H9 (cell line): ENCODE measurements at regions not wholly inside any gene's neighbourhood (a gene's known extent, or its start where the extent isn't known, plus 50 kb on each side); places are given as distances from the start of the nearest gene placed in this dataset.

Experiments
- DNase-seq: peaks from one replicate; pipeline ENCODE4 v3.0.0-alpha.2; 2017
- H2AFZ ChIP-seq: one replicate; pipeline ENCODE4 v1.6.1; 2013; ENCODE audit warnings: mild to moderate bottlenecking, low read length, control low read depth, moderate library complexity
- H2AK5ac ChIP-seq: 2 replicates; pipeline ENCODE4 v1.6.1; 2013; ENCODE audit warnings: low read length, control low read depth, mixed read lengths; ENCODE audit not compliant: insufficient read length
- H2BK120ac ChIP-seq: one replicate; pipeline ENCODE4 v1.6.1; 2013; ENCODE audit warnings: low read depth, mild to moderate bottlenecking, low read length, control low read depth, inconsistent platforms; ENCODE audit not compliant: poor library complexity, severe bottlenecking
- H2BK12ac ChIP-seq: 2 replicates; pipeline ENCODE4 v1.6.1; 2013; ENCODE audit warnings: low read length, control low read depth, mixed read lengths, low read depth; ENCODE audit not compliant: insufficient read length
- H2BK15ac ChIP-seq: 2 replicates; pipeline ENCODE4 v1.6.1; 2013; ENCODE audit warnings: low read depth, low read length, control low read depth
- H2BK20ac ChIP-seq: one replicate; pipeline ENCODE4 v1.6.1; 2013; ENCODE audit warnings: low read depth, mild to moderate bottlenecking, low read length, control low read depth, inconsistent platforms; ENCODE audit not compliant: poor library complexity, severe bottlenecking
- H2BK5ac ChIP-seq: 2 replicates; pipeline ENCODE4 v1.6.1; 2013; ENCODE audit warnings: low read length, control low read depth, mixed read lengths; ENCODE audit not compliant: insufficient read length
- H3K14ac ChIP-seq: 2 replicates; pipeline ENCODE4 v1.6.1; 2013; ENCODE audit warnings: low read length, control low read depth; ENCODE audit not compliant: insufficient read depth
- H3K18ac ChIP-seq: 2 replicates; pipeline ENCODE4 v1.6.1; 2013; ENCODE audit warnings: low read depth, mild to moderate bottlenecking, mixed read lengths, low read length, control low read depth; ENCODE audit not compliant: insufficient read length
- H3K23ac ChIP-seq: 2 replicates; pipeline ENCODE4 v1.6.1; 2013; ENCODE audit warnings: low read length, control low read depth, mixed read lengths, low read depth; ENCODE audit not compliant: insufficient read length
- H3K23me2 ChIP-seq: 2 replicates; pipeline ENCODE4 v1.6.1; 2013; ENCODE audit warnings: low read depth, mild to moderate bottlenecking, mixed read lengths, low read length, control low read depth; ENCODE audit not compliant: insufficient read length, poor library complexity, severe bottlenecking
- H3K27ac ChIP-seq: 2 replicates; pipeline ENCODE4 v1.5.1; 2013; ENCODE audit warnings: low read length, control low read depth, mixed read lengths, low read depth; ENCODE audit not compliant: insufficient read length
- H3K27me3 ChIP-seq: 2 replicates; pipeline ENCODE4 v1.6.1; 2013; ENCODE audit warnings: low read length, control low read depth, inconsistent platforms; ENCODE audit not compliant: insufficient read depth
- H3K4ac ChIP-seq: 2 replicates; pipeline ENCODE4 v1.6.1; 2013; ENCODE audit warnings: low read depth, mild to moderate bottlenecking, control low read depth, inconsistent platforms, low read length, moderate library complexity
- H3K4me1 ChIP-seq: 2 replicates; pipeline ENCODE4 v1.6.1; 2013; ENCODE audit warnings: low read length, control low read depth, inconsistent platforms; ENCODE audit not compliant: insufficient read depth
- H3K4me2 ChIP-seq: 2 replicates; pipeline ENCODE4 v1.6.1; 2013; ENCODE audit warnings: low read length, control low read depth, mixed read lengths; ENCODE audit not compliant: insufficient read length, insufficient read depth
- H3K56ac ChIP-seq: 2 replicates; pipeline ENCODE4 v1.6.1; 2013; ENCODE audit warnings: low read depth, mild to moderate bottlenecking, mixed read lengths, low read length, control low read depth; ENCODE audit not compliant: insufficient read length
- H3K79me1 ChIP-seq: 2 replicates; pipeline ENCODE4 v1.6.1; 2013; ENCODE audit warnings: low read depth, mild to moderate bottlenecking, moderate library complexity, low read length, control low read depth, inconsistent platforms; ENCODE audit not compliant: insufficient read depth, poor library complexity, severe bottlenecking
- H3K79me2 ChIP-seq: 2 replicates; pipeline ENCODE4 v1.6.1; 2013; ENCODE audit warnings: low read length, control low read depth, inconsistent platforms; ENCODE audit not compliant: insufficient read depth
- H3K9ac ChIP-seq: 2 replicates; pipeline ENCODE4 v1.6.1; 2013; ENCODE audit warnings: low read length, control low read depth, mixed read lengths; ENCODE audit not compliant: insufficient read length; ENCODE audit errors: extremely low read depth
- H3K9me3 ChIP-seq: one replicate; pipeline ENCODE4 v1.6.1; 2013; ENCODE audit warnings: low read depth, low read length, inconsistent platforms; ENCODE audit not compliant: control insufficient read depth
- H3T11ph ChIP-seq: one replicate; pipeline ENCODE4 v1.6.1; 2013; ENCODE audit warnings: mild to moderate bottlenecking, low read length, control low read depth, inconsistent platforms
- H4K20me1 ChIP-seq: one replicate; pipeline ENCODE4 v1.6.1; 2013; ENCODE audit not compliant: control insufficient read depth, insufficient read length, insufficient read depth
- H4K5ac ChIP-seq: 2 replicates; pipeline ENCODE4 v1.6.1; 2013; ENCODE audit warnings: low read depth, mild to moderate bottlenecking, mixed read lengths, low read length, control low read depth; ENCODE audit not compliant: insufficient read length
- H4K8ac ChIP-seq: replicated peaks from 2 replicates; pipeline ENCODE4 v1.6.1; 2013; ENCODE audit warnings: low read length, control low read depth, mixed read lengths, low read depth; ENCODE audit not compliant: insufficient read length
- H4K91ac ChIP-seq: 2 replicates; pipeline ENCODE4 v1.6.1; 2013; ENCODE audit warnings: low read depth, mild to moderate bottlenecking, moderate library complexity, mixed read lengths, low read length, control low read depth; ENCODE audit not compliant: insufficient read length
- H3K27ac Mint-ChIP-seq, 3 experiments: 2 replicates in 2 of 3; 3 replicates in 1 of 3; pipeline ENCODE4 v1.8.0; 2020 to 2021; ENCODE audit warnings: mixed read lengths in 3 of 3, mild to moderate bottlenecking in 1 of 3, moderate library complexity in 1 of 3
- H3K27me3 Mint-ChIP-seq: 2 replicates; pipeline ENCODE4 v1.8.0; 2021; ENCODE audit warnings: low read depth, mild to moderate bottlenecking, moderate library complexity, mixed read lengths
- H3K36me3 Mint-ChIP-seq, 3 experiments: 2 replicates in 2 of 3; 3 replicates in 1 of 3; pipeline ENCODE4 v1.8.0; 2020 to 2021; ENCODE audit warnings: low read depth in 3 of 3, mixed read lengths in 3 of 3; ENCODE audit not compliant: insufficient read depth in 1 of 3
- H3K4me1 Mint-ChIP-seq, 2 experiments: 2 replicates each; pipeline ENCODE4 v1.8.0; 2020; ENCODE audit warnings: mixed read lengths in 2 of 2
- H3K4me3 Mint-ChIP-seq, 2 experiments: 2 replicates in 1 of 2; 3 replicates in 1 of 2; pipeline ENCODE4 v1.8.0; 2020 to 2021; ENCODE audit warnings: mild to moderate bottlenecking in 2 of 2, mixed read lengths in 2 of 2, moderate library complexity in 1 of 2
- H3K9me3 Mint-ChIP-seq, 2 experiments: 2 replicates in 1 of 2; 3 replicates in 1 of 2; pipeline ENCODE4 v1.8.0; 2020; ENCODE audit warnings: mild to moderate bottlenecking in 2 of 2, mixed read lengths in 2 of 2, moderate library complexity in 1 of 2
- CTCF ChIP-seq: fragments of 200-600 bp; sonication (generic); conservative IDR thresholded peaks from 3 replicates; pipeline ENCODE4 v1.8.0; 2021; ENCODE audit warnings: antibody characterized with exemption, mild to moderate bottlenecking
- WGBS: extraction: QIAGEN DNeasy Blood & Tissue Kit; methylation state at CpG from one replicate; pipeline ENCODE4 v1.1.7; 2013; ENCODE audit warnings: missing lambda C conversion rate, low lambda C conversion rate, mixed read lengths; ENCODE audit not compliant: insufficient read length; ENCODE audit errors: extremely low coverage; 5-methylcytosine and 5-hydroxymethylcytosine counted together

GRCh38 chr22:48078825-48079224 is 1316.4 kb downstream of the TBC1D22A start:
- H2BK15ac ChIP-seq, result no peak overlapping the region
- H3K9ac ChIP-seq, result no peak overlapping the region
- no peak overlapping the region for H3K18ac ChIP-seq
- no peak overlapping the region for H4K8ac ChIP-seq
- H2AFZ ChIP-seq, result no peak overlapping the region
- no peak overlapping the region for H4K91ac ChIP-seq
- H2AK5ac ChIP-seq, result no peak overlapping the region
- H3K4me3 Mint-ChIP-seq, result no peak overlapping the region
- H3K4me2 ChIP-seq, result no peak overlapping the region
- no peak overlapping the region for H2BK5ac ChIP-seq
- H3K23me2 ChIP-seq, result no peaks in the 10 kb centered on the region
- no peaks in the 10 kb centered on the region for H3K27me3 ChIP-seq
- peaks cover 26 to 38% of the 10 kb centered on the region in 2 experiments for H3K4me1 Mint-ChIP-seq
- H3T11ph ChIP-seq, result no peak overlapping the region
- no peaks in the 10 kb centered on the region for H3K4me1 ChIP-seq
- DNase-seq, result no peak
- H2BK20ac ChIP-seq, result no peak overlapping the region
- no peak overlapping the region for H3K27ac Mint-ChIP-seq
- no peak overlapping the region for H2BK12ac ChIP-seq
- no peak overlapping the region for H3K56ac ChIP-seq
- H3K9me3 Mint-ChIP-seq, result peaks cover 12 to 15% of the 10 kb centered on the region in 2 experiments
- H3K36me3 Mint-ChIP-seq, result peaks cover 2 to 21% (median 10%) of the 10 kb centered on the region in 3 experiments; a peak in 6 of 7 replicates
- H4K5ac ChIP-seq, result no peak overlapping the region
- no CpG with 5 or more reads among the region's 5 CpGs for WGBS
- H3K9me3 ChIP-seq, result no peaks in the 10 kb centered on the region
- H3K4ac ChIP-seq, result no peak overlapping the region
- H3K79me2 ChIP-seq, result no peaks in the 10 kb centered on the region
- no peak overlapping the region for H3K27ac ChIP-seq
- no peak overlapping the region for H3K23ac ChIP-seq
- no peak overlapping the region for H2BK120ac ChIP-seq
- peaks cover 24% of the 10 kb centered on the region for H3K27me3 Mint-ChIP-seq
- H4K20me1 ChIP-seq, result no peaks in the 10 kb centered on the region
- no peaks in the 10 kb centered on the region for H3K79me1 ChIP-seq
- no peak overlapping the region for H3K14ac ChIP-seq
- no peak for TF ChIP-seq CTCF
